Pancreas (tissue), 10 donors: ENCODE measurements at regions not wholly inside any gene's neighbourhood (a gene's known extent, or its start where the extent isn't known, plus 50 kb on each side); places are given as distances from the start of the nearest gene placed in this dataset.
A peak's percentile ranks its signal among the peaks of the same experiment; 100 is the strongest.

Experiments used
- ATAC-seq, 4 donors: fragments of 200-7000 bp; cut with Tn5 transposase; one replicate each; pipeline versions ENCODE4 v1.8.0 to v1.9.1; 2020; ENCODE audit warnings: mild to moderate bottlenecking in 4 of 4, moderate library complexity in 4 of 4
- DNase-seq, 6 donors: peaks; one replicate each; pipeline ENCODE4 v3.0.0-alpha.2; 2020
- FAIRE-seq: peaks from 2 replicates; lab custom pipeline; 2012; peaks lifted over from hg19 to GRCh38; lab: Jason Lieb, UNC
- H3K27ac ChIP-seq, 4 donors: fragments of 200-600 bp; sonication (generic); 1 replicate in 3 of 4; 2 replicates in 1 of 4; pipeline versions ENCODE4 v1.5.0 to v1.8.0; 2020
- H3K27me3 ChIP-seq, 4 donors: fragments of 200-600 bp; one replicate each; pipeline ENCODE4 v1.8.0; 2021
- H3K36me3 ChIP-seq, 3 donors: fragments of 200-600 bp; sonication (generic) in 1 of 3; one replicate each; pipeline versions ENCODE4 v1.5.0 to v1.8.0; 2020 to 2021
- H3K4me1 ChIP-seq, 3 donors: fragments of 200-600 bp; one replicate each; pipeline ENCODE4 v1.8.0; 2021
- H3K4me3 ChIP-seq, 4 donors: fragments of 200-600 bp; sonication (generic) in 2 of 4; one replicate each; pipeline versions ENCODE4 v1.5.0 to v1.8.0; 2020 to 2021
- H3K9me3 ChIP-seq, 4 donors: fragments of 200-600 bp; one replicate each; pipeline ENCODE4 v1.8.0; 2021
- whole genome bisulfite sequencing, 2 donors: extraction: QIAGEN DNeasy Blood & Tissue Kit; methylation state at CpG; one replicate each; pipeline ENCODE4 v1.1.7; 2013; 5-methylcytosine and 5-hydroxymethylcytosine counted together
- intact Hi-C, 3 donors: fragments of 100-400 bp; cut with DNase I; formaldehyde crosslinking; loops; one replicate each; pipeline versions ENCODE4 v1.11.1 to v1.14.2; 2022
- TF ChIP-seq, protein P1 (sequence below), 4 donors: fragments of 200-600 bp; sonication (generic) in 3 of 4; IDR thresholded peaks; one replicate each; pipeline versions ENCODE4 v1.5.0 to v1.8.0; 2021; ENCODE audit warnings: antibody characterized with exemption in 4 of 4
- donor health status: healthy with polysubstance abuse.
- donor health status: DM: no; HTN: no; CAD: no; lungs with moderate emphysema.
- donor health status: DM: no; HTN: no; CAD: no.
- donor health status: control.
- donor health status: control.
- donor health status: Bipolar disorder and iron deficiency.
- donor health status: DM: yes; HTN: yes; CAD: no.
- donor health status: DM: no; HTN: no; CAD: no.
- donor health status: DM: no; HTN: no; CAD: no.
- donor health status: DM: yes; HTN: yes; CAD: no.

DNA sequence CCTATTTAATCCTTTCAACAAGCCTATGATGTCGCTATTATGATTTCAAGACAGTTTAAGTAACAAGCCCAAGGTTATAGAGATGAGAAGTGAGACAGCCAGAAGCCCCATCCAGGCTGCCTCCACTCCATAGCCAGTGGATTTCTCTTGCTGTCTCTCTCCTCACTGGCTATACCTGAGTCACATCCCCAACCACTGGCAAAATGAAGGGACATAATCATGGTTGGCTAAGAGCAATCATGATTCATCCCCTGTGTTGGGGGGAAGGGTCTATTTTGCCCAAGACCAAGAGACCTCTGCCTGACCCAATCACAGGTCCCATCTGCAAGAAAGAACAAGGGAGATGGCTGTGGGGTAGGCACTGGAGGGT lies 334.9 kb upstream of the GATB start:
- H3K27ac ChIP-seq, result no peak overlapping the region
- no peaks in the 10 kb centered on the region for H3K4me1 ChIP-seq
- intact Hi-C loops, result no loop called here
- no peak for FAIRE-seq
- H3K9me3 ChIP-seq, result no peaks in the 10 kb centered on the region
- no peaks in the 10 kb centered on the region for H3K36me3 ChIP-seq
- WGBS, 2 donors, result 78 to 91% methylated on average over 1 of the region's 1 CpG
- no peaks in the 10 kb centered on the region for H3K27me3 ChIP-seq
- no peak for DNase-seq
- ATAC-seq, result no peak
- TF ChIP-seq, protein P1, sequence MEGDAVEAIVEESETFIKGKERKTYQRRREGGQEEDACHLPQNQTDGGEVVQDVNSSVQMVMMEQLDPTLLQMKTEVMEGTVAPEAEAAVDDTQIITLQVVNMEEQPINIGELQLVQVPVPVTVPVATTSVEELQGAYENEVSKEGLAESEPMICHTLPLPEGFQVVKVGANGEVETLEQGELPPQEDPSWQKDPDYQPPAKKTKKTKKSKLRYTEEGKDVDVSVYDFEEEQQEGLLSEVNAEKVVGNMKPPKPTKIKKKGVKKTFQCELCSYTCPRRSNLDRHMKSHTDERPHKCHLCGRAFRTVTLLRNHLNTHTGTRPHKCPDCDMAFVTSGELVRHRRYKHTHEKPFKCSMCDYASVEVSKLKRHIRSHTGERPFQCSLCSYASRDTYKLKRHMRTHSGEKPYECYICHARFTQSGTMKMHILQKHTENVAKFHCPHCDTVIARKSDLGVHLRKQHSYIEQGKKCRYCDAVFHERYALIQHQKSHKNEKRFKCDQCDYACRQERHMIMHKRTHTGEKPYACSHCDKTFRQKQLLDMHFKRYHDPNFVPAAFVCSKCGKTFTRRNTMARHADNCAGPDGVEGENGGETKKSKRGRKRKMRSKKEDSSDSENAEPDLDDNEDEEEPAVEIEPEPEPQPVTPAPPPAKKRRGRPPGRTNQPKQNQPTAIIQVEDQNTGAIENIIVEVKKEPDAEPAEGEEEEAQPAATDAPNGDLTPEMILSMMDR (IDR thresholded peaks at IDR 0.05), result no peak
- no peak overlapping the region for H3K4me3 ChIP-seq

DNA sequence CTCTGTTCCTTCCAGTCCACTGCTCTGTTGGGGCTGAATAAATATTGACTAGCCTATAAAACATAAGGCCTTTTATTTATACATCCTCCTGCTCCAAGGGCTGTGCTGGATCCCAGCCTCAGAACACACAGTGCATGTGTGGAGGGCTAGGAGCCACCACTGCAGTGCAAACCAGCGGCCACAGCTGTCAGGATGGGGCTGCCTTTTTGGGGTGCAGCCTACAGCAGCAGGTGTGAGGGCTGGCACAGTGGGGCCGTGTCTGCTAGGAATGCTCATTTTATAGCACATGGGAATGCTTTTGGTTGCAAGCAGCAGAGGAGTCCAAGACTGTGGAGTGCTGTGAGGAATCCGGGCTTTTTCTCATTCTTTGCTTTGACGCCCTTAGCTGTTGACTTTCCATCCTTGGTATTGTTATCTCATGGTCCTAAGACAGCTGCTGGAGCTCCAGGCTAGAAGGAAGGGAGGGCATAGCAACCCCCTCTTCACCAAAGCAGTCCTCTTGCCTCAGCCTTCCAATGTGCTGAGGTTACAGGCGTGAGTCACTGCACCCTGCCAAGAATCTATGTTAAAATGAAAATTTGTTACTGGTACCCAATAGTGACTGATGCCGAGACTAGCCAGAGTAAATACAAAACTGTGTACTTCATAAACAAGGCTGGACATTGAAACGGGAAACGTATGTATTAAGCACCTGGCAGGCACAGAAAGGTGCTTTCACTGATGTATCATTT lies 334.3 kb upstream of the GATB start:
- H3K27me3 ChIP-seq, result no peaks in the 10 kb centered on the region
- intact Hi-C loops, result no loop called here
- DNase-seq, result no peak
- H3K4me3 ChIP-seq, result no peak overlapping the region
- TF ChIP-seq, protein P1 (IDR thresholded peaks at IDR 0.05), result no peak
- 38 to 45% methylated on average over 8 of the region's 8 CpGs for WGBS, 2 donors
- H3K4me1 ChIP-seq, result no peaks in the 10 kb centered on the region
- ATAC-seq, result peak in 2 of 4 donors; percentile 41 to 77
- no peak for FAIRE-seq
- H3K36me3 ChIP-seq, result no peaks in the 10 kb centered on the region
- no peak overlapping the region for H3K27ac ChIP-seq
- no peaks in the 10 kb centered on the region for H3K9me3 ChIP-seq

DNA sequence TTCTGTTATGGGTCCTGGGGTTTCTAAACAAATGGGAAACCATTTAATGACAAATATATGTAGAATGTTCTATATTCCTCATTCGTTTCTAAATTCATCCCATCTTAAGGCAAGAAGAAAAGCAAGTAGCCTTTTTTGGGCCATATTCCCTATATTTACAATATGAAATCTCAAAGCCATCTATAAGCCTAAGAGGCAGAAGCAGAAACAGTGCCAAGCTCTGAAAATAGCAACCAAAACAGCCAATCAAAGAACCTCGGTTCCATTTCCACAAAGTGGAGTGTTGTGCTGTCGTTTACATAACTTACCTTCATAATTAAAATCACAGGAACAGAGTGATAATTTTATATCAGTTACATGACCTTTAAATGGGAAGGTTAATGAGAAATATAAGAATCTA lies 330.6 kb upstream of the GATB start:
- H3K27ac ChIP-seq, result no peak overlapping the region
- DNase-seq, result no peak
- H3K9me3 ChIP-seq, result no peaks in the 10 kb centered on the region
- TF ChIP-seq, protein P1 (IDR thresholded peaks at IDR 0.05), result no peak
- 63 to 70% methylated on average over 3 of the region's 3 CpGs for whole genome bisulfite sequencing, 2 donors
- ATAC-seq, result no peak
- H3K4me1 ChIP-seq, result no peaks in the 10 kb centered on the region
- no peaks in the 10 kb centered on the region for H3K36me3 ChIP-seq
- intact Hi-C loops, result no loop called here
- no peak for FAIRE-seq
- no peak overlapping the region for H3K4me3 ChIP-seq
- H3K27me3 ChIP-seq, result no peaks in the 10 kb centered on the region

DNA sequence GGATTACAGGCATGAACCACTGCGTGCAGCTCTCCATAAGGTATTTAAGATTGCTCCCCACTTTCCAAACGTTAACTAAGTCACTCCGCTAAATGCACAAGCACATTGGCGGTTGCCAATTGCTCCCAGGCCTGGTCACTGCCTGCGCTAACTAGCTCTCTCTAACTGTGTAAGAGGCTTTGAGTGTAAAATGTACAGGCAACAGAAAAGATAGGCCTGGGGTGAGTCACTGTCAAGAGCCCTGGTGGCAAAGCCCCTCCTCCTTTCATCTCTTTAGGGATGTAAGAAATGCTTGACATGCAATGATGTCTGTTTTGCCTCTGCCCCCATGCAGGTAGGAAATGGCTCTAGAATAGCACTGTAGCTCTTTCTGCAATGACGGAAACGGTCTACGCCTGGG lies 329.7 kb upstream of the GATB start:
- Histone ChIP-seq H3K4me3 (no peak overlapping the region), H3K36me3 (no peaks in the 10 kb centered on the region), H3K4me1 (no peaks in the 10 kb centered on the region), H3K9me3 (no peaks in the 10 kb centered on the region), H3K27ac (no peak overlapping the region), H3K27me3 (no peaks in the 10 kb centered on the region)
- DNase-seq (no peak), FAIRE-seq (no peak), ATAC-seq (no peak)
- 84 to 86% methylated on average over 8 of the region's 8 CpGs for WGBS, 2 donors
- TF ChIP-seq, protein P1 (IDR thresholded peaks at IDR 0.05), result no peak
- intact Hi-C loops, result no loop called here

DNA sequence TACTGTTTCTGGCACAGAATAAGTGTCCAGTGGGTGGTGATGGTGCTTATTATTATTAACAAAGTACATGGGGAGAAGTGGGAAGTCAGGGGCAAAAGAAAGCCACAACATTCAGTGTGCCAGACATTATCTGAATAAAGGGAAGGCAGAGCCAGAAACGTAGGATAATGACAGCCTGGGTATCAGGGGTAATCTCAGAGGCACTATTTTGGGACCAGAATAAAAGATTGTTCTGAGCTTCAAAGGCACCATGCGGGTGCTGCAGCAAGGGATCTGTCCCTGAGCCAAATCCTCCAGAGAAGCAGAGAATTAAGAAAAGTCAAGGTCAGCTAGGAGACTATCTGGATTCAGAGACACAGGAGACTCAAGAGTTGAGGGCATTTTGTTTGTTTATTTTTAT lies 328.8 kb upstream of the GATB start:
- H3K4me1 ChIP-seq, result no peaks in the 10 kb centered on the region
- ATAC-seq (no peak), DNase-seq (no peak), FAIRE-seq (no peak)
- TF ChIP-seq, protein P1 (IDR thresholded peaks at IDR 0.05), result no peak
- H3K36me3 ChIP-seq, result no peaks in the 10 kb centered on the region
- H3K27me3 ChIP-seq, result no peaks in the 10 kb centered on the region
- 43 to 50% methylated on average over 2 of the region's 2 CpGs for WGBS, 2 donors
- intact Hi-C loops, result no loop called here
- no peaks in the 10 kb centered on the region for H3K9me3 ChIP-seq
- H3K27ac ChIP-seq, result no peak overlapping the region
- no peak overlapping the region for H3K4me3 ChIP-seq
